H1 (cell line): ENCODE measurements at regions not wholly inside any gene's neighbourhood (a gene's known extent, or its start where the extent isn't known, plus 50 kb on each side); places are given as distances from the start of the nearest gene placed in this dataset.

ENCODE experiments used
- CTCF ChIA-PET: fragments of 300-600 bp; sonication (Branson Sonifier 250); formaldehyde crosslinking; loops from one replicate; lab custom pipeline; 2021; ENCODE audit not compliant: partially characterized antibody; lab: Charles Lee
- POLR2A ChIA-PET: fragments of 300-600 bp; sonication (Branson Sonifier 250); formaldehyde crosslinking; loops from one replicate; lab custom pipeline; 2021; ENCODE audit warnings: inconsistent platforms; ENCODE audit not compliant: partially characterized antibody; lab: Charles Lee
- DNase-seq, 2 experiments: peaks; one replicate each; pipeline versions ENCODE4 v3.0.0 to v3.0.0-alpha.2; 2010 to 2022; ENCODE audit warnings: low spot score in 2 of 2, low read depth in 1 of 2, mixed read lengths in 1 of 2
- FAIRE-seq: peaks from 2 replicates; lab custom pipeline; 2011; peaks lifted over from hg19 to GRCh38; lab: Jason Lieb, UNC
- H2AFZ ChIP-seq: 2 replicates; pipeline ENCODE4 v1.8.1; 2012; ENCODE audit warnings: low read length, inconsistent platforms
- H2AK5ac ChIP-seq: 2 replicates; pipeline ENCODE4 v1.6.1; 2013; ENCODE audit warnings: low read depth, low read length
- H2BK120ac ChIP-seq: replicated peaks from 2 replicates; pipeline ENCODE3; 2013; ENCODE audit warnings: low read depth, low read length, inconsistent platforms
- H2BK12ac ChIP-seq: 2 replicates; pipeline ENCODE4 v1.6.1; 2013; ENCODE audit warnings: low read depth, low read length
- H2BK15ac ChIP-seq: 2 replicates; pipeline ENCODE4 v1.6.1; 2013; ENCODE audit warnings: low read length
- H2BK20ac ChIP-seq: 2 replicates; pipeline ENCODE4 v1.6.1; 2013; ENCODE audit warnings: low read length
- H2BK5ac ChIP-seq: 2 replicates; pipeline ENCODE4 v1.6.1; 2013; ENCODE audit warnings: low read depth, low read length
- H3K14ac ChIP-seq: 2 replicates; pipeline ENCODE4 v1.6.1; 2013; ENCODE audit warnings: inconsistent platforms; ENCODE audit not compliant: insufficient read length
- H3K18ac ChIP-seq: 2 replicates; pipeline ENCODE4 v1.6.1; 2013; ENCODE audit warnings: low read length; ENCODE audit errors: extremely low read depth
- H3K23ac ChIP-seq: 2 replicates; pipeline ENCODE4 v1.6.1; 2013; ENCODE audit warnings: inconsistent platforms; ENCODE audit not compliant: insufficient read length
- H3K23me2 ChIP-seq: 2 replicates; pipeline ENCODE4 v1.6.1; 2013; ENCODE audit warnings: low read depth, low read length
- H3K27ac ChIP-seq: 2 replicates; pipeline ENCODE4 v1.6.1; 2011; ENCODE audit warnings: low read depth, low read length, inconsistent platforms
- H3K27me3 ChIP-seq, 4 experiments: replicated peaks in 1 of 4; 1 replicate in 1 of 4; 2 replicates in 3 of 4; pipeline versions ENCODE4 v1.6.1 to v1.8.1; 2011 to 2013; ENCODE audit warnings: low read length in 3 of 4, mild to moderate bottlenecking in 3 of 4, inconsistent platforms in 2 of 4, mixed read lengths in 2 of 4, moderate library complexity in 1 of 4; ENCODE audit not compliant: control insufficient read depth in 3 of 4, insufficient read depth in 3 of 4; ENCODE audit errors: extremely low read depth in 1 of 4
- H3K36me3 ChIP-seq, 4 experiments: 2 replicates each; pipeline versions ENCODE4 v1.6.1 to v1.8.1; 2011 to 2013; ENCODE audit warnings: mild to moderate bottlenecking in 4 of 4, low read length in 3 of 4, moderate library complexity in 2 of 4, control low read depth in 1 of 4, inconsistent platforms in 1 of 4; ENCODE audit not compliant: insufficient read depth in 4 of 4, control insufficient read depth in 2 of 4
- H3K4ac ChIP-seq: replicated peaks from 2 replicates; pipeline ENCODE3; 2013; ENCODE audit warnings: low read length, low read depth, mixed read lengths, inconsistent platforms; ENCODE audit not compliant: insufficient read length
- H3K4me1 ChIP-seq, 4 experiments: replicated peaks in 1 of 4; 1 replicate in 1 of 4; 2 replicates in 3 of 4; pipeline versions ENCODE4 v1.6.1 to v1.8.1; 2011 to 2013; ENCODE audit warnings: low read length in 3 of 4, inconsistent platforms in 2 of 4, mixed read lengths in 1 of 4; ENCODE audit not compliant: insufficient read depth in 4 of 4, control insufficient read depth in 3 of 4
- H3K4me2 ChIP-seq, 2 experiments: 2 replicates each; pipeline versions ENCODE4 v1.6.1 to v1.8.1; 2011 to 2013; ENCODE audit warnings: low read depth in 2 of 2, low read length in 2 of 2, control low read depth in 1 of 2, inconsistent platforms in 1 of 2, mild to moderate bottlenecking in 1 of 2; ENCODE audit not compliant: insufficient read depth in 1 of 2
- H3K4me3 ChIP-seq, 4 experiments: fragments of 200-600, 300-600 bp in 1 of 4; sonication (generic), shearing (Covaris generic), sonication (Bioruptor Twin) in 1 of 4; 2 replicates each; pipeline versions ENCODE4 v1.5.1 to v1.8.1; 2011 to 2016; ENCODE audit warnings: low read length in 4 of 4, low read depth in 3 of 4, control low read depth in 2 of 4, inconsistent platforms in 2 of 4, mild to moderate bottlenecking in 2 of 4, mixed read lengths in 1 of 4, moderate library complexity in 1 of 4; ENCODE audit not compliant: insufficient read depth in 2 of 4; ENCODE audit errors: extremely low read depth in 1 of 4
- H3K56ac ChIP-seq: replicated peaks from 2 replicates; pipeline ENCODE3; 2013; ENCODE audit warnings: low read depth, mild to moderate bottlenecking, mixed read lengths, low read length, inconsistent platforms; ENCODE audit not compliant: insufficient read length
- H3K79me1 ChIP-seq: 2 replicates; pipeline ENCODE4 v1.6.1; 2013; ENCODE audit warnings: low read depth, low read length, control low read depth
- H3K79me2 ChIP-seq, 2 experiments: 2 replicates each; pipeline versions ENCODE4 v1.6.1 to v1.8.1; 2012 to 2013; ENCODE audit warnings: low read length in 2 of 2, mild to moderate bottlenecking in 2 of 2, inconsistent platforms in 1 of 2; ENCODE audit not compliant: insufficient read depth in 2 of 2, control insufficient read depth in 1 of 2
- H3K9ac ChIP-seq, 4 experiments: replicated peaks in 1 of 4; 1 replicate in 1 of 4; 2 replicates in 3 of 4; pipeline versions ENCODE4 v1.6.1 to v1.8.1; 2011 to 2013; ENCODE audit warnings: low read depth in 3 of 4, low read length in 3 of 4, control low read depth in 2 of 4, mild to moderate bottlenecking in 2 of 4, moderate library complexity in 2 of 4, inconsistent platforms in 1 of 4; ENCODE audit errors: extremely low read depth in 1 of 4
- H3K9me3 ChIP-seq, 2 experiments: 2 replicates each; pipeline versions ENCODE4 v1.6.1 to v1.8.1; 2012 to 2013; ENCODE audit warnings: mild to moderate bottlenecking in 2 of 2, moderate library complexity in 2 of 2, control low read depth in 1 of 2, inconsistent platforms in 1 of 2, low read depth in 1 of 2, low read length in 1 of 2, mixed read lengths in 1 of 2; ENCODE audit not compliant: insufficient read depth in 2 of 2
- H4K20me1 ChIP-seq, 2 experiments: replicated peaks in 1 of 2; 2 replicates each; pipeline versions ENCODE3 to v1.8.1; 2011 to 2013; ENCODE audit warnings: inconsistent platforms in 2 of 2, low read length in 2 of 2, mild to moderate bottlenecking in 1 of 2; ENCODE audit not compliant: insufficient read depth in 2 of 2, control insufficient read depth in 1 of 2
- H4K5ac ChIP-seq: 2 replicates; pipeline ENCODE4 v1.6.1; 2013; ENCODE audit warnings: low read length, low read depth, mixed read lengths, inconsistent platforms; ENCODE audit not compliant: insufficient read length
- H4K8ac ChIP-seq: 2 replicates; pipeline ENCODE4 v1.8.0; 2013; ENCODE audit warnings: mild to moderate bottlenecking, moderate library complexity, low read length, inconsistent platforms; ENCODE audit not compliant: insufficient read depth; ENCODE audit errors: extremely low read depth
- H4K91ac ChIP-seq: replicated peaks from 2 replicates; pipeline ENCODE3; 2013; ENCODE audit warnings: low read length, mixed read lengths, inconsistent platforms; ENCODE audit not compliant: insufficient read length
- CHD1 ChIP-seq: IDR thresholded peaks from 2 replicates; pipeline ENCODE4 v1.6.1; 2012; ENCODE audit warnings: low read depth, low read length, improper control_type of control experiment
- EP300 ChIP-seq, 2 experiments: IDR thresholded peaks; 1 replicate in 1 of 2; 2 replicates in 1 of 2; pipeline ENCODE4 v1.6.1; 2011 to 2012; ENCODE audit warnings: low read depth in 2 of 2, low read length in 2 of 2, mild to moderate bottlenecking in 2 of 2, borderline replicate concordance in 1 of 2, inconsistent platforms in 1 of 2, moderate library complexity in 1 of 2
- HDAC2 ChIP-seq, 2 experiments: fragments of 300-600 bp in 1 of 2; sonication (generic) in 1 of 2; IDR thresholded peaks; 2 replicates each; pipeline ENCODE4 v1.6.1; 2011 to 2012; ENCODE audit warnings: low read depth in 2 of 2, low read length in 2 of 2, mild to moderate bottlenecking in 2 of 2, moderate library complexity in 2 of 2, borderline replicate concordance in 1 of 2, inconsistent platforms in 1 of 2
- RAD21 ChIP-seq, 2 experiments: IDR thresholded peaks in 1 of 2; conservative IDR thresholded peaks in 1 of 2; 2 replicates each; pipeline ENCODE4 v1.6.1; 2011; ENCODE audit warnings: low read depth in 2 of 2, low read length in 2 of 2, improper control_type of control experiment in 1 of 2, inconsistent platforms in 1 of 2, mild to moderate bottlenecking in 1 of 2, moderate library complexity in 1 of 2
- SP1 ChIP-seq: IDR thresholded peaks from 2 replicates; pipeline ENCODE4 v1.6.1; 2011; ENCODE audit warnings: low read depth, low read length
- WGBS, 2 experiments: shearing (Covaris generic) in 1 of 2; methylation state at CpG; one replicate each; pipeline versions ENCODE4 v1.1.6 to v1.1.7; 2013 to 2015; ENCODE audit warnings: low lambda C conversion rate in 2 of 2, mixed read lengths in 2 of 2, inconsistent platforms in 1 of 2, low coverage in 1 of 2, missing lambda C conversion rate in 1 of 2; ENCODE audit not compliant: insufficient replicate concordance in 2 of 2, insufficient coverage in 1 of 2, insufficient read length in 1 of 2; ENCODE audit errors: extremely low coverage in 1 of 2, missing lambda C conversion rate in 1 of 2; 5-methylcytosine and 5-hydroxymethylcytosine counted together
- TF ChIP-seq, protein P1 (sequence below), 3 experiments: IDR thresholded peaks; 1 replicate in 2 of 3; 2 replicates in 1 of 3; pipeline versions ENCODE4 v1.5.1 to v1.6.1; 2011; ENCODE audit warnings: low read length in 3 of 3, mild to moderate bottlenecking in 3 of 3, inconsistent platforms in 2 of 3, low read depth in 1 of 3, moderate library complexity in 1 of 3; ENCODE audit not compliant: insufficient read depth in 1 of 3; ENCODE audit errors: control extremely low read depth in 1 of 3

DNA sequence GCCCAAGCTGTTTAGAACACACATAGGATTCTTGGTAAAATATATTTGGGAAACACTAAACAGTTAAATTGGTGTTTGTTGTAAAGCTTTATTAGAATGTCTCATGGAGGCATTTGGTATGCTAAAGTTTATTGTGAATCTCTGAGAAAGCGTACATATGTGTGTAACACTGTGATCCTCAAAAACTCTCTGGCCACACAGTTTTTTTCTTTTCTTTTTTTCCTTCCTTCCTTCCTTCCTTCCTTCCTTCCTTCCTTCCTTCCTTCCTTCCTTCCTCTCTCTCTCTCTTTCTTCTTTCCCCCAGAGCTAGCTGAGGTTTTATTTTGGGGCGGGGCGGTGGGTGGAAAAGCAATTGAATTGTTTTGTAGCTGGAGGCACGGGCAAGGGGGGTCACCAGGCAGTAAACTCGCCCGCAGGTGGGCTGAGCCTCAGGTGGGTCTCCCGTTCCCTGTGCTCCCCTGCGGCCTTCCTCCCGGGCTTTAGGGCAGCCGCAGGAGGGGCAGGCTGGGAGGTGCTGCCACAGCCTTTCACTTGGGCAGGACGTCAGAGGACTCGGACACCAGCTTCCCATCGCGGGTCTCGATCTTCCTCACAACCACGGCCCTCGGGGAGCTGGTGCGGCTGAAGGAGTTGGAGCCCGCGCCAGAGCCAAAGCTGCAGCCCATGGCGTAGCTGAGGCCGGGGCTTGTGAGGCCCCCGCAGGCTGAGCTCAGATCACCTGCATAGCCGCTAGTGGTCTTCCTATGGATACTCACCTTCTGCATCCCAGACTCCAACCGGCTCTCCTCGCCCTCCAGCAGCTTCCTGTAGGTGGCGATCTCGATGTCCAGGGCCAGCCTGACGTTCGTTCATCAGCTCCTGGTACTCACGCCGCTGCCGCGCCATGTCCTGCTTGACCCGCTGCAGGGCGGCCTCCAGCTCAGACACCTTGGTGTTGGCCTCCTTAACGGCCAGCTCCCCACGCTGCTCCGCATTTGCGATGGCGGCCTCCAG, 459.0 kb downstream of the GATA3 start:
- Histone ChIP-seq H2BK5ac (no peak overlapping the region), H3K9me3 (no peaks in the 10 kb centered on the region), H3K79me1 (no peaks in the 10 kb centered on the region), H4K91ac (no peak overlapping the region), H3K23ac (no peak overlapping the region), H3K9ac (no peak overlapping the region), H3K18ac (no peak overlapping the region), H4K8ac (peak overlapping the region; percentile 19; the same call in 1 of the 2 replicates), H3K36me3 (no peaks in the 10 kb centered on the region), H3K27ac (no peak overlapping the region), H2AK5ac (no peak overlapping the region), H3K4ac (no peak overlapping the region), H4K5ac (no peak overlapping the region), H2BK15ac (no peak overlapping the region; the same call in 1 of the 2 replicates), H3K23me2 (no peaks in the 10 kb centered on the region; the same call in 1 of the 2 replicates), H3K14ac (no peak overlapping the region), H3K4me2 (no peak overlapping the region), H2AFZ (0 out of 2 replicates have a peak overlapping the region, but pooled peaks have one; percentile 1), H3K79me2 (no peaks in the 10 kb centered on the region), H4K20me1 (no peaks in the 10 kb centered on the region), H2BK20ac (no peak overlapping the region), H3K56ac (no peak overlapping the region), H3K4me3 (no peak overlapping the region), H3K27me3 (no peaks in the 10 kb centered on the region), H2BK120ac (no peak overlapping the region), H3K4me1 (peaks cover 0 to 9% (median 0%) of the 10 kb centered on the region in 4 experiments; a peak in 4 of 7 replicates), H2BK12ac (no peak overlapping the region)
- DNase-seq (peak; percentile 9 to 76), FAIRE-seq (no peak)
- no peak for TF ChIP-seq EP300 (IDR thresholded peaks at IDR 0.05; ENCODE audit: borderline replicate concordance in 1 of 2, low read depth in 2 of 2, low read length in 2 of 2)
- no peak for TF ChIP-seq HDAC2 (IDR thresholded peaks at IDR 0.05; ENCODE audit: borderline replicate concordance in 1 of 2, low read depth in 2 of 2, low read length in 2 of 2)
- TF ChIP-seq, protein P1, sequence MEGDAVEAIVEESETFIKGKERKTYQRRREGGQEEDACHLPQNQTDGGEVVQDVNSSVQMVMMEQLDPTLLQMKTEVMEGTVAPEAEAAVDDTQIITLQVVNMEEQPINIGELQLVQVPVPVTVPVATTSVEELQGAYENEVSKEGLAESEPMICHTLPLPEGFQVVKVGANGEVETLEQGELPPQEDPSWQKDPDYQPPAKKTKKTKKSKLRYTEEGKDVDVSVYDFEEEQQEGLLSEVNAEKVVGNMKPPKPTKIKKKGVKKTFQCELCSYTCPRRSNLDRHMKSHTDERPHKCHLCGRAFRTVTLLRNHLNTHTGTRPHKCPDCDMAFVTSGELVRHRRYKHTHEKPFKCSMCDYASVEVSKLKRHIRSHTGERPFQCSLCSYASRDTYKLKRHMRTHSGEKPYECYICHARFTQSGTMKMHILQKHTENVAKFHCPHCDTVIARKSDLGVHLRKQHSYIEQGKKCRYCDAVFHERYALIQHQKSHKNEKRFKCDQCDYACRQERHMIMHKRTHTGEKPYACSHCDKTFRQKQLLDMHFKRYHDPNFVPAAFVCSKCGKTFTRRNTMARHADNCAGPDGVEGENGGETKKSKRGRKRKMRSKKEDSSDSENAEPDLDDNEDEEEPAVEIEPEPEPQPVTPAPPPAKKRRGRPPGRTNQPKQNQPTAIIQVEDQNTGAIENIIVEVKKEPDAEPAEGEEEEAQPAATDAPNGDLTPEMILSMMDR (IDR thresholded peaks at IDR 0.05; ENCODE audit: control extremely low read depth in 1 of 3, insufficient read depth in 1 of 3, low read depth in 1 of 3, low read length in 3 of 3) = peak; percentile 55 to 75 (median 62)
- TF ChIP-seq SP1 = no peak
- no peak for TF ChIP-seq CHD1
- peak; percentile 56 to 66 for TF ChIP-seq RAD21 (IDR thresholded peaks at IDR 0.05 in 1 of 2, conservative IDR thresholded peaks at IDR 0.05 in 1 of 2; ENCODE audit: low read depth in 2 of 2, low read length in 2 of 2)
- ChIA-PET POLR2A (interaction anchor here (1.3 kb wide), 1 partner anchor 17 kb away, joined by 3 read pairs; no protein-coding TSS in a partner anchor), CTCF (interaction anchor here (0.6 to 3.3 kb wide), 29 partner anchors 10 to 826 kb away, joined by 3 to 27 read pairs (median 3); no protein-coding TSS in a partner anchor)
- WGBS, 2 experiments = 87% methylated on average over 31 of the region's 41 CpGs; no CpG with 5 or more reads in 1 of the 2 experiments
